H9 (cell line): ENCODE measurements at regions not wholly inside any gene's neighbourhood (a gene's known extent, or its start where the extent isn't known, plus 50 kb on each side); places are given as distances from the start of the nearest gene placed in this dataset.

ENCODE experiments used
- DNase-seq: peaks from one replicate; pipeline ENCODE4 v3.0.0-alpha.2; 2017
- H2AFZ ChIP-seq: one replicate; pipeline ENCODE4 v1.6.1; 2013; ENCODE audit warnings: mild to moderate bottlenecking, low read length, control low read depth, moderate library complexity
- H2AK5ac ChIP-seq: 2 replicates; pipeline ENCODE4 v1.6.1; 2013; ENCODE audit warnings: low read length, control low read depth, mixed read lengths; ENCODE audit not compliant: insufficient read length
- H2BK120ac ChIP-seq: one replicate; pipeline ENCODE4 v1.6.1; 2013; ENCODE audit warnings: low read depth, mild to moderate bottlenecking, low read length, control low read depth, inconsistent platforms; ENCODE audit not compliant: poor library complexity, severe bottlenecking
- H2BK12ac ChIP-seq: 2 replicates; pipeline ENCODE4 v1.6.1; 2013; ENCODE audit warnings: low read length, control low read depth, mixed read lengths, low read depth; ENCODE audit not compliant: insufficient read length
- H2BK15ac ChIP-seq: 2 replicates; pipeline ENCODE4 v1.6.1; 2013; ENCODE audit warnings: low read depth, low read length, control low read depth
- H2BK20ac ChIP-seq: one replicate; pipeline ENCODE4 v1.6.1; 2013; ENCODE audit warnings: low read depth, mild to moderate bottlenecking, low read length, control low read depth, inconsistent platforms; ENCODE audit not compliant: poor library complexity, severe bottlenecking
- H2BK5ac ChIP-seq: 2 replicates; pipeline ENCODE4 v1.6.1; 2013; ENCODE audit warnings: low read length, control low read depth, mixed read lengths; ENCODE audit not compliant: insufficient read length
- H3K14ac ChIP-seq: 2 replicates; pipeline ENCODE4 v1.6.1; 2013; ENCODE audit warnings: low read length, control low read depth; ENCODE audit not compliant: insufficient read depth
- H3K18ac ChIP-seq: 2 replicates; pipeline ENCODE4 v1.6.1; 2013; ENCODE audit warnings: low read depth, mild to moderate bottlenecking, mixed read lengths, low read length, control low read depth; ENCODE audit not compliant: insufficient read length
- H3K23ac ChIP-seq: 2 replicates; pipeline ENCODE4 v1.6.1; 2013; ENCODE audit warnings: low read length, control low read depth, mixed read lengths, low read depth; ENCODE audit not compliant: insufficient read length
- H3K23me2 ChIP-seq: 2 replicates; pipeline ENCODE4 v1.6.1; 2013; ENCODE audit warnings: low read depth, mild to moderate bottlenecking, mixed read lengths, low read length, control low read depth; ENCODE audit not compliant: insufficient read length, poor library complexity, severe bottlenecking
- H3K27ac ChIP-seq: 2 replicates; pipeline ENCODE4 v1.5.1; 2013; ENCODE audit warnings: low read length, control low read depth, mixed read lengths, low read depth; ENCODE audit not compliant: insufficient read length
- H3K27me3 ChIP-seq: 2 replicates; pipeline ENCODE4 v1.6.1; 2013; ENCODE audit warnings: low read length, control low read depth, inconsistent platforms; ENCODE audit not compliant: insufficient read depth
- H3K4ac ChIP-seq: 2 replicates; pipeline ENCODE4 v1.6.1; 2013; ENCODE audit warnings: low read depth, mild to moderate bottlenecking, control low read depth, inconsistent platforms, low read length, moderate library complexity
- H3K4me1 ChIP-seq: 2 replicates; pipeline ENCODE4 v1.6.1; 2013; ENCODE audit warnings: low read length, control low read depth, inconsistent platforms; ENCODE audit not compliant: insufficient read depth
- H3K4me2 ChIP-seq: 2 replicates; pipeline ENCODE4 v1.6.1; 2013; ENCODE audit warnings: low read length, control low read depth, mixed read lengths; ENCODE audit not compliant: insufficient read length, insufficient read depth
- H3K56ac ChIP-seq: 2 replicates; pipeline ENCODE4 v1.6.1; 2013; ENCODE audit warnings: low read depth, mild to moderate bottlenecking, mixed read lengths, low read length, control low read depth; ENCODE audit not compliant: insufficient read length
- H3K79me1 ChIP-seq: 2 replicates; pipeline ENCODE4 v1.6.1; 2013; ENCODE audit warnings: low read depth, mild to moderate bottlenecking, moderate library complexity, low read length, control low read depth, inconsistent platforms; ENCODE audit not compliant: insufficient read depth, poor library complexity, severe bottlenecking
- H3K79me2 ChIP-seq: 2 replicates; pipeline ENCODE4 v1.6.1; 2013; ENCODE audit warnings: low read length, control low read depth, inconsistent platforms; ENCODE audit not compliant: insufficient read depth
- H3K9ac ChIP-seq: 2 replicates; pipeline ENCODE4 v1.6.1; 2013; ENCODE audit warnings: low read length, control low read depth, mixed read lengths; ENCODE audit not compliant: insufficient read length; ENCODE audit errors: extremely low read depth
- H3K9me3 ChIP-seq: one replicate; pipeline ENCODE4 v1.6.1; 2013; ENCODE audit warnings: low read depth, low read length, inconsistent platforms; ENCODE audit not compliant: control insufficient read depth
- H3T11ph ChIP-seq: one replicate; pipeline ENCODE4 v1.6.1; 2013; ENCODE audit warnings: mild to moderate bottlenecking, low read length, control low read depth, inconsistent platforms
- H4K20me1 ChIP-seq: one replicate; pipeline ENCODE4 v1.6.1; 2013; ENCODE audit not compliant: control insufficient read depth, insufficient read length, insufficient read depth
- H4K5ac ChIP-seq: 2 replicates; pipeline ENCODE4 v1.6.1; 2013; ENCODE audit warnings: low read depth, mild to moderate bottlenecking, mixed read lengths, low read length, control low read depth; ENCODE audit not compliant: insufficient read length
- H4K8ac ChIP-seq: replicated peaks from 2 replicates; pipeline ENCODE4 v1.6.1; 2013; ENCODE audit warnings: low read length, control low read depth, mixed read lengths, low read depth; ENCODE audit not compliant: insufficient read length
- H4K91ac ChIP-seq: 2 replicates; pipeline ENCODE4 v1.6.1; 2013; ENCODE audit warnings: low read depth, mild to moderate bottlenecking, moderate library complexity, mixed read lengths, low read length, control low read depth; ENCODE audit not compliant: insufficient read length
- H3K27ac Mint-ChIP-seq, 3 experiments: 2 replicates in 2 of 3; 3 replicates in 1 of 3; pipeline ENCODE4 v1.8.0; 2020 to 2021; ENCODE audit warnings: mixed read lengths in 3 of 3, mild to moderate bottlenecking in 1 of 3, moderate library complexity in 1 of 3
- H3K27me3 Mint-ChIP-seq: 2 replicates; pipeline ENCODE4 v1.8.0; 2021; ENCODE audit warnings: low read depth, mild to moderate bottlenecking, moderate library complexity, mixed read lengths
- H3K36me3 Mint-ChIP-seq, 3 experiments: 2 replicates in 2 of 3; 3 replicates in 1 of 3; pipeline ENCODE4 v1.8.0; 2020 to 2021; ENCODE audit warnings: low read depth in 3 of 3, mixed read lengths in 3 of 3; ENCODE audit not compliant: insufficient read depth in 1 of 3
- H3K4me1 Mint-ChIP-seq, 2 experiments: 2 replicates each; pipeline ENCODE4 v1.8.0; 2020; ENCODE audit warnings: mixed read lengths in 2 of 2
- H3K4me3 Mint-ChIP-seq, 2 experiments: 2 replicates in 1 of 2; 3 replicates in 1 of 2; pipeline ENCODE4 v1.8.0; 2020 to 2021; ENCODE audit warnings: mild to moderate bottlenecking in 2 of 2, mixed read lengths in 2 of 2, moderate library complexity in 1 of 2
- H3K9me3 Mint-ChIP-seq, 2 experiments: 2 replicates in 1 of 2; 3 replicates in 1 of 2; pipeline ENCODE4 v1.8.0; 2020; ENCODE audit warnings: mild to moderate bottlenecking in 2 of 2, mixed read lengths in 2 of 2, moderate library complexity in 1 of 2
- WGBS: extraction: QIAGEN DNeasy Blood & Tissue Kit; methylation state at CpG from one replicate; pipeline ENCODE4 v1.1.7; 2013; ENCODE audit warnings: missing lambda C conversion rate, low lambda C conversion rate, mixed read lengths; ENCODE audit not compliant: insufficient read length; ENCODE audit errors: extremely low coverage; 5-methylcytosine and 5-hydroxymethylcytosine counted together
- TF ChIP-seq, protein P1 (sequence below): fragments of 200-600 bp; sonication (generic); conservative IDR thresholded peaks from 3 replicates; pipeline ENCODE4 v1.8.0; 2021; ENCODE audit warnings: antibody characterized with exemption, mild to moderate bottlenecking

DNA sequence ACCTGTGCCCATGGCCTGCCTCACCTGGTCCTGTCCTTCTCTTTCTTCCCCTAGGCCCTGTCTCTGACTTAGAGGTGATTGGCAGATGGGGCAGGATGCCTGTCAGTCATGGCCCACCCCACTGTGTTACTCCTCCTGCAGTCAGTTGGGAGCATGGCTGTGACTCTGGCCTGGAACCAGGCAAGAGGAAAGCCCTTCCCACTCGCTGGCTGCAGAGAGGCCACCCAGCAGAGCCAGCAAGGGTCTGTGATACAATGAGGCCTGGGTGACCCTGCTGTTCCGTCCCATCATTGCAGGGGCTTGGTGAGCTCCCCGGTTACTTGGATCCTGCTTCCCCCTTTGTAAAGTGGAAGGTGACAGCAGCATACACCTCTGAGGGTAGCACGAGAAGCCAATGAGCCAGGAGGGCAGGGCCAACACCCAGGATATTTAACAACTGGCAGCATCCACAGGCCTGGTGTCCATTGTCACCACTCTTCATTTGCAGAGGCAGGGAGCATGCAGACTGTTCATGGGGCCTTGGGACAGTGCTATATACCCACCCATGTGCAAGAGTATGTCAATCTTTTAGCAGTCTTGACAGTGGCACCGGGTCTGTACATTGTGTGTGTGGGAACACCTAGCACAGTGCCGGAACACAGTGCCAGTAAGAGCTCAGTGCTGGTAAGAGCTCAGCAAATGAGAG, 191.0 kb upstream of the C1orf174 start:
- Histone ChIP-seq H3K27me3 (no peaks in the 10 kb centered on the region), H2BK5ac (no peak overlapping the region), H3K56ac (no peak overlapping the region), H3K9me3 (no peaks in the 10 kb centered on the region), H3K9ac (no peak overlapping the region), H2AK5ac (no peak overlapping the region), H2BK20ac (no peak overlapping the region), H3K4me1 (no peaks in the 10 kb centered on the region), H3K14ac (no peak overlapping the region), H3K79me1 (no peaks in the 10 kb centered on the region), H3K4me2 (no peak overlapping the region), H2BK12ac (no peak overlapping the region), H3T11ph (no peak overlapping the region), H3K18ac (no peak overlapping the region), H3K79me2 (no peaks in the 10 kb centered on the region), H3K27ac (no peak overlapping the region), H4K8ac (no peak overlapping the region), H2BK120ac (no peak overlapping the region), H3K23me2 (no peaks in the 10 kb centered on the region), H2AFZ (no peak overlapping the region), H2BK15ac (no peak overlapping the region), H3K23ac (no peak overlapping the region), H4K91ac (no peak overlapping the region), H3K4ac (no peak overlapping the region), H4K20me1 (no peaks in the 10 kb centered on the region), H4K5ac (no peak overlapping the region)
- Mint-ChIP-seq H3K27me3 (peaks cover 5% of the 10 kb centered on the region), H3K4me3 (no peak overlapping the region), H3K9me3 (peaks cover 13 to 15% of the 10 kb centered on the region in 2 experiments; a peak in 4 of 5 replicates), H3K4me1 (no peaks in the 10 kb centered on the region), H3K27ac (no peak overlapping the region), H3K36me3 (peaks cover 0 to 2% (median 0%) of the 10 kb centered on the region in 3 experiments; a peak in 3 of 7 replicates)
- DNase-seq = no peak
- TF ChIP-seq, protein P1, sequence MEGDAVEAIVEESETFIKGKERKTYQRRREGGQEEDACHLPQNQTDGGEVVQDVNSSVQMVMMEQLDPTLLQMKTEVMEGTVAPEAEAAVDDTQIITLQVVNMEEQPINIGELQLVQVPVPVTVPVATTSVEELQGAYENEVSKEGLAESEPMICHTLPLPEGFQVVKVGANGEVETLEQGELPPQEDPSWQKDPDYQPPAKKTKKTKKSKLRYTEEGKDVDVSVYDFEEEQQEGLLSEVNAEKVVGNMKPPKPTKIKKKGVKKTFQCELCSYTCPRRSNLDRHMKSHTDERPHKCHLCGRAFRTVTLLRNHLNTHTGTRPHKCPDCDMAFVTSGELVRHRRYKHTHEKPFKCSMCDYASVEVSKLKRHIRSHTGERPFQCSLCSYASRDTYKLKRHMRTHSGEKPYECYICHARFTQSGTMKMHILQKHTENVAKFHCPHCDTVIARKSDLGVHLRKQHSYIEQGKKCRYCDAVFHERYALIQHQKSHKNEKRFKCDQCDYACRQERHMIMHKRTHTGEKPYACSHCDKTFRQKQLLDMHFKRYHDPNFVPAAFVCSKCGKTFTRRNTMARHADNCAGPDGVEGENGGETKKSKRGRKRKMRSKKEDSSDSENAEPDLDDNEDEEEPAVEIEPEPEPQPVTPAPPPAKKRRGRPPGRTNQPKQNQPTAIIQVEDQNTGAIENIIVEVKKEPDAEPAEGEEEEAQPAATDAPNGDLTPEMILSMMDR = no peak
- no CpG with 5 or more reads among the region's 6 CpGs for WGBS
